ENCODE measurements at regions not wholly inside any gene's neighbourhood (a gene's known extent, or its start where the extent isn't known, plus 50 kb on each side); places are given as distances from the start of the nearest gene placed in this dataset.

DNA sequence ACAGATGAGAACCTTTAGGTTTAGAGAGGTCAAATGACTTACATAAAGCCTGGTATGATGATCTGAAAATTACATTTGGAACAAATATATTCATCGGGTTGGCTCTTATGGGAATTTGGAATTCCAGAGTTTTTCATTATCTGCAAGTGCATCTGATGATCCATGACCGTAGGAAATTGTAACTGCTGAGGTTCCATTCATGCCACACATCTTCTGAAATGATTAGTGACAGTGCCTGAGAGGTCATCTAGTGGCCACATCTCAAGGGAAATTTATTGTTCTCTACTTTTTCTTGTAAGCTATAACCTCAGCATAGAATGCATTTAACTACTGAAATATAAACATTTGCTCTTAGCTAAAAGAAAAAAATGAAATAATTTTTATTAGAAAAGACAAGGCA, 105.8 kb upstream of the NWD2 start:
- H3K4me1 Mint-ChIP-seq, result no peaks in the 10 kb centered on the region
- H3K36me3 Mint-ChIP-seq, result no peaks in the 10 kb centered on the region
- H3K27ac Mint-ChIP-seq, result no peak overlapping the region
- CTCF ChIA-PET, result no interaction called here
- H3K27me3 Mint-ChIP-seq, result no peaks in the 10 kb centered on the region
- no peaks in the 10 kb centered on the region for H3K9me3 Mint-ChIP-seq
- no peak overlapping the region for H3K4me3 Mint-ChIP-seq
- no peak for DNase-seq

DNA sequence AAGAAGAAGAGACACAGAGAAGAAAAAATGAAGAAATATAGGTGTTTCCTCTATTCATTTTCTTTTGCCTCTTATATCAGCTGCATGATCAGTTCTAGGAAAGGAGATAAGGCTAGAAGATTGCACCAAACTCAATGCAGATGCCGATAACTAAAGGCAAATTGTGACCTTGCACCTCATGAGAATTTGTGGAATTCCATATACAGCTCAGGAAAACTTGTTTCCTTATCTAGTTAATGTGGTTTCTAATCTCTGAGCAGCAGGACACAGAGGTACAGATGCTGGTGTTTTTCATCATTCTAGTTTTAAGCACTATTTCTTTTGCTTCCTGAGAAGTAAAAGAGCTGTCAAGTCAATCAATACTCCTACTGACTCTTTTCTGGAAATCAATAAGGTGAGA, 104.6 kb upstream of the NWD2 start:
- H3K4me1 Mint-ChIP-seq, result no peaks in the 10 kb centered on the region
- H3K4me3 Mint-ChIP-seq, result no peak overlapping the region

DNA sequence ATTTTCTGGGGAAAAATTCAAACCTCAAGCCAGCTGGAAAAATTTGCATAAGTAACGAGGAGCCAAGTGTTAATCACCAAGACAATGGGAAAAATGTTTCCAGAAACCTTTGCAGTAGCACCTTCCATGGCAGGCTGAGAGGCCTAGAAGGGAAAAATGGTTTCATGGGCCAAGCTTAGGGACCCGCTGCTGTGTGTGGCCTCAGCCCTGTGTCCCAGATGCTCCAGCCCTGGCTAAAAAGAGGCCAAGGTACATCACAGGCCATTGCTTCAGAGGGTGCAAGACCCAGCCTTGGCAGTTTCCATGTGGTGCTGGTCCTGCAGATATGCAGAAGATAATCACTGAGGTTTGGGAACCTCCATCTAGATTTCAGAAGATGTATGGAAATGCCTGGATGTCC, 98.3 kb upstream of the NWD2 start:
- CTCF ChIA-PET, result no interaction called here
- H3K9me3 Mint-ChIP-seq, result no peaks in the 10 kb centered on the region
- DNase-seq, result no peak
- H3K27me3 Mint-ChIP-seq, result no peaks in the 10 kb centered on the region
- H3K4me3 Mint-ChIP-seq, result no peak overlapping the region
- H3K36me3 Mint-ChIP-seq, result no peaks in the 10 kb centered on the region
- no peaks in the 10 kb centered on the region for H3K4me1 Mint-ChIP-seq
- H3K27ac Mint-ChIP-seq, result no peak overlapping the region

More for the DNA sequence above, 104.6 kb upstream of the NWD2 start:
- CTCF ChIA-PET, result no interaction called here
- Mint-ChIP-seq H3K9me3 (no peaks in the 10 kb centered on the region), H3K36me3 (no peaks in the 10 kb centered on the region), H3K27ac (no peak overlapping the region), H3K27me3 (no peaks in the 10 kb centered on the region)
- no peak for DNase-seq

DNA sequence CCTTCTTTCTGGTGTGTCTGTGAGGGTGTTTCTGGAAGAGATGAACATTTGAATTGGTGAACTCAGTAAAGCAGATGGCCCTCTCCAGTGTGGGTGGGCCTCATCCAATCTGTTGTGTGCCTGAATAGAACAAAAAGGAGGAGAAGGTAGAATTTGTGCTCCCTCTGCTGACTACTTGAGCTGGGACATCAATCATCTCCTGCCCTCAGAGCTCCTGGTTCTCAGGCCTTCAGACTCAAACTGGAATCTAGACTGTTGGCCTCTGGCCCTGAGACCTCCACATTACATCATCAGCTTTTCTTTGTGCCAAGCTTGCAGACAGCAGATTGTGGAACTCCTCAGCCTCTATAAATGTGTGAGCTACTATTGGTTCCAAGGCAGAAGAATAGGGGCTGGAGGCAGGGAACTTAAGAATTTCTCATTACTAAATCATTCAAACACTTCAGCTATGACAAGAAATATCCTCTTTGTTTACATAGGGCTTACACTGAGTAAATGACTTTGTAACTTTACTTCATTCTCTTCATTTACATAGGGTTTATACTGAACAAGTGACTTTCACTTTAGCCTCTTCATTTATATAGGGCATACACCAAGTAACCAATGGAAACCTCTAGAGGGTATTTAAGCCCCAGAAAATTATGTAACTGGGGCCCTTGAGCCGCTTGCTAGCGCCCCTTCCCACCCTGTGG, 86.9 kb upstream of the NWD2 start:
- CTCF ChIA-PET, result interaction anchor here (0.6 to 1.3 kb wide), 2 partner anchors 9 to 318 kb away, joined by 3 to 4 read pairs; no protein-coding TSS in a partner anchor
- H3K4me3 Mint-ChIP-seq, result no peak overlapping the region

DNA sequence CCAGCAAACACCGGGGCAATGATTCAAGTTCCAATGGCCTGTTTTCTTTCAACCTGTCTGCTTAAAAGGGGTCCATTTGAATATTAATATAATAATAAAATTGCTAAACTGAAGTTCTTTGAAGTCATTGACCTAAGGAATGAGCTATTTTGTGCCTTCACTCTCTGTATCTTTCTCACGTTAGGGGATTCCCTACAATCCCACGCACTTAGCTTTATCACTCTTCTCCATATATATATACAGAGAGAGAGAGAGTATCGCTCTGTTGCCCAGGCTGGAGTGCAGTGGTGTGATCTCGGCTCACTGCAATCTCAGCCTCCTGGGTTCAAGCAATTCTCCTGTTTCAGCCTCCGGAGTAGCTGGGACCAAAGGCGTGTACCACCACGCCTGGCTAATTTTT, 83.9 kb upstream of the NWD2 start:
- no peaks in the 10 kb centered on the region for H3K27me3 Mint-ChIP-seq

More for the DNA sequence above, 86.9 kb upstream of the NWD2 start:
- no peak overlapping the region for H3K27ac Mint-ChIP-seq
- no peaks in the 10 kb centered on the region for H3K27me3 Mint-ChIP-seq
- no peak for DNase-seq
- H3K36me3 Mint-ChIP-seq, result no peaks in the 10 kb centered on the region
- no peaks in the 10 kb centered on the region for H3K4me1 Mint-ChIP-seq
- no peaks in the 10 kb centered on the region for H3K9me3 Mint-ChIP-seq

DNA sequence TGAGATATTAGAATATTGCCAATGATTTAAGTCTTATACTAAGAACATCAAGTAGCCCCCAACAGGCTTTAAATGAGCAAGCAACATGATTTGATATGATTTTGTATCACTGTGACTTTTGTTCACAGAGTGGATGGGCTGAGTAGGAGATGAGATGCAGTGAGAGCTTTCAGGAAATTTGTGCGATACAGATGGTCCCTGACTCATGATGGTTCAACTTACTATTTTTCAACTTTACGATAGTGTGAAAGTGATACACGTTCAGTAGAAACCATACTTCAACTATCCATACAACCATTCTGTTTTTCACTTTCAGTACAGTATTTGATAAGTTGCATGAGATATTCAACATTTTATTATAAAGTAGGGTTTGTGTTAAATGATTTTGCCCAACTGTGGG, 78.7 kb upstream of the NWD2 start:
- H3K4me1 Mint-ChIP-seq, result no peaks in the 10 kb centered on the region
- no peaks in the 10 kb centered on the region for H3K9me3 Mint-ChIP-seq
- H3K27me3 Mint-ChIP-seq, result no peaks in the 10 kb centered on the region
- CTCF ChIA-PET, result interaction anchor here (1.1 kb wide), 1 partner anchor 8 kb away, joined by 4 read pairs; no protein-coding TSS in a partner anchor
- H3K27ac Mint-ChIP-seq, result no peak overlapping the region
- H3K36me3 Mint-ChIP-seq, result no peaks in the 10 kb centered on the region
- DNase-seq, result no peak
- no peak overlapping the region for H3K4me3 Mint-ChIP-seq

More for the DNA sequence above, 83.9 kb upstream of the NWD2 start:
- DNase-seq, result no peak
- no peaks in the 10 kb centered on the region for H3K9me3 Mint-ChIP-seq
- H3K4me3 Mint-ChIP-seq, result no peak overlapping the region
- H3K4me1 Mint-ChIP-seq, result no peaks in the 10 kb centered on the region
- H3K36me3 Mint-ChIP-seq, result no peaks in the 10 kb centered on the region
- CTCF ChIA-PET, result no interaction called here
- no peak overlapping the region for H3K27ac Mint-ChIP-seq

DNA sequence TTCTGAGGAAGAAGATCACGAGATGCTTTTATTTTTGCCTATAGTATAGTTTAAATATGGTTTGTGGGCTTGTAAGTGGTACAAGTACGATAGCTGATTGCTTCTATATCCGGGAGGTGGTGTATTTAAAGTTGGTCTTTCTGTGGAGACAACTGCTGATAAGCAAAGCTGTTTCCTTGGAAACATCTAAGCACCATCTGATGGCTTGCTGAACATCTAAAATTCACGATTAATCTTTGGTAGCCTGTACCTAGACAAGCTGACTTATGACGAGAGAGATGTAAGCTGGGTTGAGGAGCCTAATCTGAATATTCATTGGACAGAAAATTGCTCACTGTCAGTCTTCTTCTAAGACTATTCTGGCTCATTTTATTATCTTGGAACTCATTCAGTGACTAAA, 74.6 kb upstream of the NWD2 start:
- Mint-ChIP-seq H3K4me1 (no peaks in the 10 kb centered on the region), H3K36me3 (no peaks in the 10 kb centered on the region), H3K9me3 (no peaks in the 10 kb centered on the region), H3K27ac (no peak overlapping the region), H3K4me3 (no peak overlapping the region), H3K27me3 (no peaks in the 10 kb centered on the region)
- CTCF ChIA-PET, result no interaction called here
- no peak for DNase-seq

DNA sequence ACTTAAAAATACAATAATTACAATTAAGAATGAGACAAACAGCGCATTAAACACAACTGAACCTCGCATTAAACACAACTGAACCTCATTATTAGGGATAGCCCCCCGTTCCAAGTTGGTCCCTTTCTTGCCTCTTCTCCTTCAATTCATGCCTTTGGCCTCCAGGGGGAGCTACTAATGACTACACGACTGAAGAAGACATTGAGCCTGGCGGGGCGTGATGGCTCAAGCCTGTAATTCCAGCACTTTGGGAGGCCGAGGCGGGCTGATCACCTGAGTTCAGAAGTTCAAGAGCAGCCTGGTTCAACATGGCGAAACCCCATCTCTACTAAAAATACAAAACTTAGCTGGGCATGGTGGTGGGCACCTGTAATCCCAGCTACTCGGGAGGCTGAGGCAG, 56.4 kb upstream of the NWD2 start:
- no peaks in the 10 kb centered on the region for H3K27me3 Mint-ChIP-seq
- no peak overlapping the region for H3K4me3 Mint-ChIP-seq
- H3K4me1 Mint-ChIP-seq, result no peaks in the 10 kb centered on the region

More for the DNA sequence above, 56.4 kb upstream of the NWD2 start:
- H3K27ac Mint-ChIP-seq, result no peak overlapping the region
- H3K9me3 Mint-ChIP-seq, result no peaks in the 10 kb centered on the region
- DNase-seq, result no peak
- H3K36me3 Mint-ChIP-seq, result no peaks in the 10 kb centered on the region
- CTCF ChIA-PET, result interaction anchor here (0.6 kb wide), 1 partner anchor 608 kb away, joined by 3 read pairs; no protein-coding TSS in a partner anchor
